Panc1 (cell line): ENCODE measurements at regions not wholly inside any gene's neighbourhood (a gene's known extent, or its start where the extent isn't known, plus 50 kb on each side); places are given as distances from the start of the nearest gene placed in this dataset.

Experiments used
- ATAC-seq: fragments of 200-7000 bp; cut with Tn5 transposase; 2 replicates; pipeline ENCODE4 v1.9.1; 2020; ENCODE audit warnings: mild to moderate bottlenecking, moderate library complexity
- BruUV-seq: library from RNA; stranded (reverse); fragments of 400-500 nt; replicated peaks from 2 replicates; lab custom pipeline; 2021; lab: Mats Ljungman, UMichigan
- CTCF ChIA-PET: fragments of 300-600 bp; sonication (Branson Sonifier 250); formaldehyde crosslinking; loops from one replicate; lab custom pipeline; 2022; ENCODE audit warnings: antibody characterized with exemption; lab: Charles Lee
- POLR2A ChIA-PET: fragments of 300-600 bp; sonication (Branson Sonifier 250); formaldehyde crosslinking; loops from one replicate; lab custom pipeline; 2022; ENCODE audit warnings: antibody characterized with exemption; lab: Charles Lee
- DNase-seq: peaks from one replicate; pipeline ENCODE4 v3.0.0-alpha.2; 2010; ENCODE audit warnings: low read depth, low spot score
- H3K27ac ChIP-seq: 2 replicates; pipeline ENCODE4 v1.5.1; 2011; ENCODE audit warnings: mild to moderate bottlenecking, low read length, inconsistent platforms
- H3K27me3 ChIP-seq: fragments of 200-500 bp; sonication (Bioruptor generic); 2 replicates; pipeline ENCODE4 v1.6.0; 2014; ENCODE audit warnings: low read length, inconsistent platforms; ENCODE audit not compliant: control insufficient read depth, insufficient read depth
- H3K36me3 ChIP-seq: fragments of 200-500 bp; sonication (Bioruptor generic); 2 replicates; pipeline ENCODE4 v1.5.1; 2014; ENCODE audit warnings: inconsistent platforms, mild to moderate bottlenecking, low read length, moderate library complexity; ENCODE audit not compliant: control insufficient read depth, insufficient read depth
- H3K4me1 ChIP-seq: 2 replicates; pipeline ENCODE4 v1.5.1; 2011; ENCODE audit warnings: inconsistent platforms, mild to moderate bottlenecking, low read length, moderate library complexity; ENCODE audit not compliant: control insufficient read depth, insufficient read depth
- H3K4me3 ChIP-seq, 2 experiments: 2 replicates each; pipeline ENCODE4 v1.5.1; 2011 to 2012; ENCODE audit warnings: low read depth in 2 of 2, low read length in 2 of 2, mild to moderate bottlenecking in 2 of 2, inconsistent platforms in 1 of 2, moderate library complexity in 1 of 2
- H3K9me3 ChIP-seq: fragments of 200-500 bp; sonication (Bioruptor generic); 2 replicates; pipeline ENCODE4 v1.5.1; 2014; ENCODE audit warnings: low read depth, mild to moderate bottlenecking, inconsistent platforms, low read length, moderate library complexity; ENCODE audit not compliant: control insufficient read depth, insufficient read depth
- CTCF ChIP-seq: fragments of 450-650 bp; IDR thresholded peaks from 2 replicates; pipeline ENCODE4 v1.5.1; 2017; ENCODE audit warnings: mild to moderate bottlenecking
- POLR2AphosphoS5 ChIP-seq: IDR thresholded peaks from 2 replicates; pipeline ENCODE4 v1.6.1; 2012; ENCODE audit warnings: mild to moderate bottlenecking, low read depth, low read length, moderate library complexity
- SIN3A ChIP-seq: IDR thresholded peaks from 2 replicates; pipeline ENCODE4 v1.6.1; 2012; ENCODE audit warnings: low read depth, mild to moderate bottlenecking, low read length, moderate library complexity, borderline replicate concordance; ENCODE audit not compliant: insufficient read depth
- TCF7L2 ChIP-seq: IDR thresholded peaks from 2 replicates; pipeline ENCODE4 v1.6.1; 2011; ENCODE audit warnings: mild to moderate bottlenecking, low read depth, low read length, inconsistent platforms
- in situ Hi-C: cut with HindIII; loops from 2 replicates; pipeline ENCODE4 v1.10.0; 2016; ENCODE audit warnings: low sequenced_read_pairs, low pct_unique_long_range_greater_than_20kb
- intact Hi-C: fragments of 100-400 bp; cut with micrococcal nuclease; formaldehyde crosslinking; loops from one replicate; pipeline ENCODE4 v1.10.0; 2022; ENCODE audit not compliant: unreplicated experiment
- TF ChIP-seq, protein P1 (sequence below), 2 experiments: IDR thresholded peaks; 2 replicates each; pipeline ENCODE4 v1.6.1; 2011 to 2012; ENCODE audit warnings: low read depth in 2 of 2, control low read depth in 1 of 2, low read length in 1 of 2, mild to moderate bottlenecking in 1 of 2, moderate library complexity in 1 of 2; ENCODE audit not compliant: insufficient read depth in 1 of 2

DNA sequence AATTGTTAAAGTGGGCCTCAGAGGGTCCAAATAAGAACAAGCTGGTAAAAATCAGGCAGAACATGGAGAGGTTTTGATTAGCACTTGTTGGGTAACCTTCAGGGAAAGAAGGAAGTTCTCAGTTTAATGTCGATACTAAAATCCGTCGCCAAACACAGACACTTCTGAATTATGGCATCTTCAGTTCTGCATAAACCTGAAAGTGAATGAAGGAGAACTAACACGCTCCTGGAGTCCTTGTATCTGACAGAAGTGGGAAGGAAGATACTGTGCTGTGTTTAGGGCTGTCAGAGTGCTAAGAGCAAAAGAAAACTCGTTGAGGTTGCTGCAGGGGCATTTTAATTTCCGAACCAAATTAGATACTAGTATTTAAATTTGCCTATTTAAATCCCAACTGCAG, 106.2 kb downstream of the TMA16 start:
- no peaks in the 10 kb centered on the region for H3K27me3 ChIP-seq
- TF ChIP-seq TCF7L2 (no peak), SIN3A (no peak), POLR2AphosphoS5 (no peak), CTCF (no peak)
- TF ChIP-seq, protein P1, sequence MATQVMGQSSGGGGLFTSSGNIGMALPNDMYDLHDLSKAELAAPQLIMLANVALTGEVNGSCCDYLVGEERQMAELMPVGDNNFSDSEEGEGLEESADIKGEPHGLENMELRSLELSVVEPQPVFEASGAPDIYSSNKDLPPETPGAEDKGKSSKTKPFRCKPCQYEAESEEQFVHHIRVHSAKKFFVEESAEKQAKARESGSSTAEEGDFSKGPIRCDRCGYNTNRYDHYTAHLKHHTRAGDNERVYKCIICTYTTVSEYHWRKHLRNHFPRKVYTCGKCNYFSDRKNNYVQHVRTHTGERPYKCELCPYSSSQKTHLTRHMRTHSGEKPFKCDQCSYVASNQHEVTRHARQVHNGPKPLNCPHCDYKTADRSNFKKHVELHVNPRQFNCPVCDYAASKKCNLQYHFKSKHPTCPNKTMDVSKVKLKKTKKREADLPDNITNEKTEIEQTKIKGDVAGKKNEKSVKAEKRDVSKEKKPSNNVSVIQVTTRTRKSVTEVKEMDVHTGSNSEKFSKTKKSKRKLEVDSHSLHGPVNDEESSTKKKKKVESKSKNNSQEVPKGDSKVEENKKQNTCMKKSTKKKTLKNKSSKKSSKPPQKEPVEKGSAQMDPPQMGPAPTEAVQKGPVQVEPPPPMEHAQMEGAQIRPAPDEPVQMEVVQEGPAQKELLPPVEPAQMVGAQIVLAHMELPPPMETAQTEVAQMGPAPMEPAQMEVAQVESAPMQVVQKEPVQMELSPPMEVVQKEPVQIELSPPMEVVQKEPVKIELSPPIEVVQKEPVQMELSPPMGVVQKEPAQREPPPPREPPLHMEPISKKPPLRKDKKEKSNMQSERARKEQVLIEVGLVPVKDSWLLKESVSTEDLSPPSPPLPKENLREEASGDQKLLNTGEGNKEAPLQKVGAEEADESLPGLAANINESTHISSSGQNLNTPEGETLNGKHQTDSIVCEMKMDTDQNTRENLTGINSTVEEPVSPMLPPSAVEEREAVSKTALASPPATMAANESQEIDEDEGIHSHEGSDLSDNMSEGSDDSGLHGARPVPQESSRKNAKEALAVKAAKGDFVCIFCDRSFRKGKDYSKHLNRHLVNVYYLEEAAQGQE (IDR thresholded peaks at IDR 0.05; ENCODE audit: insufficient read depth in 1 of 2, low read depth in 2 of 2, low read length in 1 of 2): no peak
- H3K4me1 ChIP-seq: no peaks in the 10 kb centered on the region
- CTCF ChIA-PET: no interaction called here
- DNase-seq (no peak), ATAC-seq (no peak)
- no TSS peak for BruUV-seq
- intact Hi-C loops: no loop called here
- no peaks in the 10 kb centered on the region for H3K9me3 ChIP-seq
- in situ Hi-C loops: no loop called here
- no peak overlapping the region for H3K4me3 ChIP-seq
- POLR2A ChIA-PET: no interaction called here
- no peak overlapping the region for H3K27ac ChIP-seq
- H3K36me3 ChIP-seq: no peaks in the 10 kb centered on the region

GRCh38 chr4:163603257-163603656, 108.8 kb downstream of the TMA16 start:
- H3K27me3 ChIP-seq: no peaks in the 10 kb centered on the region
- in situ Hi-C loops (no loop called here), intact Hi-C loops (no loop called here)
- no peaks in the 10 kb centered on the region for H3K36me3 ChIP-seq
- no peaks in the 10 kb centered on the region for H3K9me3 ChIP-seq
- DNase-seq (no peak), ATAC-seq (no peak)
- no peak overlapping the region for H3K4me3 ChIP-seq
- H3K4me1 ChIP-seq: no peaks in the 10 kb centered on the region
- H3K27ac ChIP-seq: no peak overlapping the region
- ChIA-PET POLR2A (no interaction called here), CTCF (no interaction called here)
- no peak for TF ChIP-seq SIN3A
- TF ChIP-seq POLR2AphosphoS5: no peak
- TF ChIP-seq, protein P1 (IDR thresholded peaks at IDR 0.05; ENCODE audit: insufficient read depth in 1 of 2, low read depth in 2 of 2, low read length in 1 of 2): no peak
- TF ChIP-seq CTCF: no peak
- no peak for TF ChIP-seq TCF7L2
- no TSS peak for BruUV-seq
